PC-3 (cell line): ENCODE measurements at regions not wholly inside any gene's neighbourhood (a gene's known extent, or its start where the extent isn't known, plus 50 kb on each side); places are given as distances from the start of the nearest gene placed in this dataset.
A peak's percentile ranks its signal among the peaks of the same experiment; 100 is the strongest.

Source experiments
- ATAC-seq: fragments of 200-7000 bp; cut with Tn5 transposase; 2 replicates; pipeline ENCODE4 v1.9.1; 2020; ENCODE audit warnings: mild to moderate bottlenecking, moderate library complexity
- BruUV-seq: library from RNA; stranded (reverse); fragments of 400-500 nt; replicated peaks from 2 replicates; lab custom pipeline; 2021; lab: Mats Ljungman, UMichigan
- CTCF ChIA-PET: fragments of 300-600 bp; sonication (Branson Sonifier 250); formaldehyde crosslinking; loops from one replicate; lab custom pipeline; 2022; ENCODE audit warnings: antibody characterized with exemption; lab: Charles Lee
- POLR2A ChIA-PET: fragments of 300-600 bp; sonication (Branson Sonifier 250); formaldehyde crosslinking; loops from one replicate; lab custom pipeline; 2022; ENCODE audit warnings: antibody characterized with exemption; ENCODE audit not compliant: unreplicated experiment; lab: Charles Lee
- DNase-seq: peaks from one replicate; pipeline ENCODE4 v3.0.0-alpha.2; 2015
- H2AFZ ChIP-seq: fragments of 300-600 bp; sonication (generic); 2 replicates; pipeline ENCODE4 v1.6.0; 2016; ENCODE audit warnings: antibody characterized with exemption, low read length
- H3F3A ChIP-seq: fragments of 300-600 bp; sonication (generic); one replicate; pipeline ENCODE4 v1.6.0; 2017; ENCODE audit warnings: antibody characterized with exemption, low read length, control low read depth, mild to moderate bottlenecking; ENCODE audit not compliant: unreplicated experiment
- H3K27ac ChIP-seq: fragments of 300-600 bp; sonication (generic); 2 replicates; pipeline ENCODE4 v1.5.1; 2016; ENCODE audit warnings: mild to moderate bottlenecking, low read length
- H3K27me3 ChIP-seq: fragments of 300-600 bp; sonication (generic); 2 replicates; pipeline ENCODE4 v1.6.1; 2016; ENCODE audit warnings: low read length, mixed read lengths
- H3K36me3 ChIP-seq: fragments of 300-600 bp; sonication (generic); 2 replicates; pipeline ENCODE4 v1.6.1; 2016; ENCODE audit warnings: low read depth, mixed run types, low read length, mixed read lengths
- H3K4me1 ChIP-seq: fragments of 300-600 bp; sonication (generic); 2 replicates; pipeline ENCODE4 v1.5.1; 2016; ENCODE audit warnings: low read length; ENCODE audit not compliant: insufficient read depth
- H3K4me2 ChIP-seq: fragments of 300-600 bp; sonication (generic); 2 replicates; pipeline ENCODE4 v1.6.0; 2016; ENCODE audit warnings: low read length
- H3K4me3 ChIP-seq: fragments of 300-600 bp; sonication (generic); 2 replicates; pipeline ENCODE4 v1.5.1; 2016; ENCODE audit warnings: mild to moderate bottlenecking, low read length, mixed read lengths
- H3K79me2 ChIP-seq: fragments of 300-600 bp; sonication (generic); 2 replicates; pipeline ENCODE4 v1.6.1; 2017; ENCODE audit warnings: low read length, mixed read lengths
- H3K9ac ChIP-seq: fragments of 300-600 bp; sonication (generic); 2 replicates; pipeline ENCODE4 v1.6.0; 2016; ENCODE audit warnings: mild to moderate bottlenecking, low read length
- H3K9me2 ChIP-seq: fragments of 300-600 bp; sonication (generic); replicated peaks from 2 replicates; pipeline ENCODE4 v1.6.1; 2016; ENCODE audit warnings: mixed run types, low read length, mixed read lengths
- H3K9me3 ChIP-seq: fragments of 300-600 bp; sonication (generic); 2 replicates; pipeline ENCODE4 v1.6.1; 2016; ENCODE audit warnings: low read length, mixed read lengths
- H4K20me1 ChIP-seq: fragments of 300-600 bp; sonication (generic); 2 replicates; pipeline ENCODE4 v1.6.1; 2016; ENCODE audit warnings: low read length, mixed read lengths
- EZH2 ChIP-seq: fragments of 300-600 bp; sonication (generic); IDR thresholded peaks from one replicate; pipeline ENCODE4 v1.6.1; 2017; ENCODE audit warnings: antibody characterized with exemption, mild to moderate bottlenecking, low read length; ENCODE audit not compliant: unreplicated experiment
- EZH2phosphoT487 ChIP-seq: fragments of 300-600 bp; sonication (generic); IDR thresholded peaks from 2 replicates; pipeline ENCODE4 v1.6.1; 2018; ENCODE audit warnings: mild to moderate bottlenecking, antibody characterized with exemption, low read length, borderline replicate concordance
- intact Hi-C: fragments of 100-400 bp; cut with micrococcal nuclease; formaldehyde crosslinking; loops from 2 replicates; pipeline ENCODE4 v1.9.0; 2023
- TF ChIP-seq, protein P1 (sequence below): fragments of 300-600 bp; sonication (generic); conservative IDR thresholded peaks from 2 replicates; pipeline ENCODE4 v1.5.1; 2017; ENCODE audit warnings: antibody characterized with exemption, low read depth, mild to moderate bottlenecking, low read length

DNA sequence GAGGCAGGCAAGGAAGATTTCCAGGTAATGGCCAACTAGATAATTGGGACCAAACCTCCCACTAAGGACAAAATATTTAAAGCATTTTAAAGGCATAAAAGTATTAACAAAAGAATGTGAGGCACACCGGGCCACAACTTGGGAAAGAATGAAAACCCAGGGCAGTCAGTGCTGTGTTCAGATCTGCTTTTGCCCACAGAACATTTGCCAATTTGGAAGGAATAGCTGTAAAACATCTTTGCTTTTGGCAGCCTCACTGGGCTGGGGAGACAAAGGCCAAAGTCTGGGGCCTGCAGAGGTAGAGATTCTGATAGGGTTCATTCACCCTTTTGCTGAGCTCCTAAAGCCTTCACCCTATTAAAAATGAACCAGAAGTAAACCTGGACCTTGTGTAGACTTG, 82.3 kb downstream of the SYNE3 start:
- no peak overlapping the region for H3K27ac ChIP-seq
- no peak overlapping the region for H3K9ac ChIP-seq
- H4K20me1 ChIP-seq = no peaks in the 10 kb centered on the region
- no peaks in the 10 kb centered on the region for H3K9me2 ChIP-seq
- H3K79me2 ChIP-seq = no peaks in the 10 kb centered on the region
- ChIA-PET POLR2A (no interaction called here), CTCF (no interaction called here)
- TF ChIP-seq, protein P1, sequence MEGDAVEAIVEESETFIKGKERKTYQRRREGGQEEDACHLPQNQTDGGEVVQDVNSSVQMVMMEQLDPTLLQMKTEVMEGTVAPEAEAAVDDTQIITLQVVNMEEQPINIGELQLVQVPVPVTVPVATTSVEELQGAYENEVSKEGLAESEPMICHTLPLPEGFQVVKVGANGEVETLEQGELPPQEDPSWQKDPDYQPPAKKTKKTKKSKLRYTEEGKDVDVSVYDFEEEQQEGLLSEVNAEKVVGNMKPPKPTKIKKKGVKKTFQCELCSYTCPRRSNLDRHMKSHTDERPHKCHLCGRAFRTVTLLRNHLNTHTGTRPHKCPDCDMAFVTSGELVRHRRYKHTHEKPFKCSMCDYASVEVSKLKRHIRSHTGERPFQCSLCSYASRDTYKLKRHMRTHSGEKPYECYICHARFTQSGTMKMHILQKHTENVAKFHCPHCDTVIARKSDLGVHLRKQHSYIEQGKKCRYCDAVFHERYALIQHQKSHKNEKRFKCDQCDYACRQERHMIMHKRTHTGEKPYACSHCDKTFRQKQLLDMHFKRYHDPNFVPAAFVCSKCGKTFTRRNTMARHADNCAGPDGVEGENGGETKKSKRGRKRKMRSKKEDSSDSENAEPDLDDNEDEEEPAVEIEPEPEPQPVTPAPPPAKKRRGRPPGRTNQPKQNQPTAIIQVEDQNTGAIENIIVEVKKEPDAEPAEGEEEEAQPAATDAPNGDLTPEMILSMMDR = no peak
- TF ChIP-seq EZH2 (no peak), EZH2phosphoT487 (no peak)
- intact Hi-C loops = loop anchor here (5.0 to 10.0 kb wide), 2 partner anchors 329 to 747 kb away; no protein-coding TSS in a partner anchor
- no peaks in the 10 kb centered on the region for H3F3A ChIP-seq
- no TSS peak for BruUV-seq
- no peaks in the 10 kb centered on the region for H3K36me3 ChIP-seq
- ATAC-seq = no peak
- DNase-seq = no peak
- no peak overlapping the region for H2AFZ ChIP-seq
- H3K27me3 ChIP-seq = no peaks in the 10 kb centered on the region
- H3K4me1 ChIP-seq = no peaks in the 10 kb centered on the region
- no peaks in the 10 kb centered on the region for H3K9me3 ChIP-seq
- no peak overlapping the region for H3K4me2 ChIP-seq
- H3K4me3 ChIP-seq = no peak overlapping the region

DNA sequence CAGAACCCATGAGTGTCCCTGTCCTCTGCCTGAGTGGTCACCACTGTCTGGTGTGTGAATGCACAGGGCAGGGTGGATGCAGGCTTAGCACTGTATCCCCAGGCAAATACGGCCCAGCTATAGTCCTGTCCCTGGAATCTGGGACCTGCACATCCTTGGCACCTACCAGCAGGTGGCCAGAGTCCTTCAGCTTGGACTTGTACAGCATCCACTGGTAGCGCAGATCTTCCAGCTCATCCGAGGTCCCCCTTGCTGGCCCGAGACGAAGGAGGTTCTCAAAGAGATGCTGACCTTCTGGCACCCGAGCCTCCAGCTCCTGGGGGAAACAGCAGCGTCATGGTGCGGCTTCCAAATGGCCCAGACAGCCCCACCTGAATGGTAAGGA, 83.4 kb downstream of the SYNE3 start:
- H3K27ac ChIP-seq = no peak overlapping the region
- no peak overlapping the region for H3K4me3 ChIP-seq
- H3K79me2 ChIP-seq = no peaks in the 10 kb centered on the region
- H3K4me1 ChIP-seq = no peaks in the 10 kb centered on the region
- no peak overlapping the region for H2AFZ ChIP-seq
- intact Hi-C loops = loop anchor here (5.0 to 10.0 kb wide), 2 partner anchors 328 to 746 kb away; no protein-coding TSS in a partner anchor
- DNase-seq (no peak), ATAC-seq (0 out of 2 replicates have a peak, but pooled peaks have one; percentile 31)
- ChIA-PET POLR2A (no interaction called here), CTCF (no interaction called here)
- no TSS peak for BruUV-seq
- H3K9me2 ChIP-seq = no peaks in the 10 kb centered on the region
- H3K4me2 ChIP-seq = no peak overlapping the region
- no peaks in the 10 kb centered on the region for H3K27me3 ChIP-seq
- no peak overlapping the region for H3K9ac ChIP-seq
- TF ChIP-seq EZH2phosphoT487 = no peak
- TF ChIP-seq, protein P1 = peak; percentile 30; the same call in 1 of the 2 replicates
- H3F3A ChIP-seq = no peaks in the 10 kb centered on the region
- H4K20me1 ChIP-seq = no peaks in the 10 kb centered on the region
- H3K9me3 ChIP-seq = no peaks in the 10 kb centered on the region
- H3K36me3 ChIP-seq = no peaks in the 10 kb centered on the region

DNA sequence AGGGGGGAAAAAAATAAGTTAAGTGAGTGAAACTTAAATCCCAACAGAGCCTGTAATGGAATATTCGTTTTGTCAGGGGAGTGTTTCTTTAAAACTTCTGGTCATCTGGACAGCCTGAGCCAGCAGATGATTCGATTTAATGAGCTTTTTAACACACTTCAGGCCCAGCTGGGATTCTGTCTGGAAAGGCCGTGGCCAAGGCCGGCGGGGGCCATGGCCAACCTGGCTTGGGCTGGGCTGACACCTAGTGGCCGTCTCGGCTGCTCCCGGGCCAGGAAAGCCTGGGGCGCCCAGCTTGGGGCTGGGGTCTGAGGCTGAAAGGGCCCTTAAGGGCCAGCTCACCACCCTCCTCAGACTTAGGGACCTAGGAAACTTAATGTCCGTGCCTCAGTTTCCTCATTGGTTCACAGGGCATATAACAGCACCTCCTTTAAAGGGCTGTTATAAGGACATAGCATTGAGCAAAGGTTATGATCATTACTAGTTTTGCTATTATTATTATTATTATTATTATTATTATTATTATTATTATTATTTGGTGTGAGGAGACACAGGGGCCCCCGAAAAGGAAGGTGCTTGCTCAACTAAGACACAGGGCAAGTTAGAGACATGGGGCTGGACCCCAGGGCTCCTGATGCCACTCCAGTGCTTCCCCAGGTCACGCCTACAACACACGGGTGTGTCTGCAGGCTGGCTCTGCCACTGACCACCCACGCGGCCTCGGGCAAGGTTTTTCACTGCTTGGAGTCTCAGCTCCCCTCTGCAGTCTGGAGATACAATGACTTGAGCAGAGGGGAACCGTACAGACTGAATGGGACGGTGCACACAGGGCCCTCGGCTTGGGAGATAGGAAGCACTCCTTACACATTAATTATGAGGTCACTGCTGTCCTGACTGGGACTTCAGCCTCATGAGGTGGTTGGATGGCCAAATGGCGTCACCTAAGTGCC, 84.0 kb downstream of the SYNE3 start:
- ATAC-seq (peak; percentile 82), DNase-seq (peak; percentile 47)
- Histone ChIP-seq H3K9me2 (no peaks in the 10 kb centered on the region), H3K27ac (no peak overlapping the region), H3K36me3 (no peaks in the 10 kb centered on the region), H2AFZ (peak overlapping the region; percentile 67), H4K20me1 (no peaks in the 10 kb centered on the region), H3K4me1 (no peaks in the 10 kb centered on the region), H3K27me3 (no peaks in the 10 kb centered on the region), H3F3A (no peaks in the 10 kb centered on the region), H3K79me2 (no peaks in the 10 kb centered on the region), H3K9me3 (no peaks in the 10 kb centered on the region), H3K4me2 (no peak overlapping the region), H3K4me3 (no peak overlapping the region), H3K9ac (no peak overlapping the region)
- ChIA-PET POLR2A (interaction anchor here (0.5 kb wide), 1 partner anchor 164 kb away, joined by 22 read pairs; no protein-coding TSS in a partner anchor), CTCF (interaction anchor here (0.5 to 1.0 kb wide), 2 partner anchors 10 to 1242 kb away, joined by 3 to 4 read pairs; no protein-coding TSS in a partner anchor)
- intact Hi-C loops = loop anchor here (5.0 to 10.0 kb wide), 2 partner anchors 328 to 745 kb away; no protein-coding TSS in a partner anchor
- BruUV-seq = no TSS peak
- TF ChIP-seq, protein P1 = peak; percentile 78
- no peak for TF ChIP-seq EZH2phosphoT487
